Non-pigmented ciliary epithelial cell (primary cell): ENCODE measurements at regions not wholly inside any gene's neighbourhood (a gene's known extent, or its start where the extent isn't known, plus 50 kb on each side); places are given as distances from the start of the nearest gene placed in this dataset.

Source experiments
- DNase-seq: peaks from one replicate; pipeline ENCODE4 v3.0.0-alpha.2; 2010; ENCODE audit warnings: low read depth

- DNase-seq: no peak
Observed at GRCh38 chr5:38207343-38207742, 51.0 kb upstream of the EGFLAM start.

DNA sequence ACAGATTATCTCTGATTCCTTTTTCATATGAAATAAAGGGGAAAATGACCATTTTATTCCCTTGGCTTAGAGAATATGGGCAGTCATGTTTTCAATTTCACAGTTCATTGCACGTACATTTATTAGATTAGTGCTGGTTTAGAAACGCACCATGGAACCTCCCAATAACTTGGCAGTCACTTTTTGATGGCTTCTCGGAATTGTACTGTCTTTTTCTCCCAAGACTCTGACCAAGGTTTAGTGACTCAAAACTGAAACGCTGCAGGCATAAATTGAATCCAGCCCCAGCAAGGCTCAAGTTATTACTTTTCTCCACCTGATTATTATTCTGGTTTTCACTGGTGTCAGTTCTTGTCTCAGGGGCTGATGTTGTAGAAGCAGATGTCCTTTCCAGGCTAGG lies 55.6 kb upstream of the EGFLAM start:
- DNase-seq: no peak

DNA sequence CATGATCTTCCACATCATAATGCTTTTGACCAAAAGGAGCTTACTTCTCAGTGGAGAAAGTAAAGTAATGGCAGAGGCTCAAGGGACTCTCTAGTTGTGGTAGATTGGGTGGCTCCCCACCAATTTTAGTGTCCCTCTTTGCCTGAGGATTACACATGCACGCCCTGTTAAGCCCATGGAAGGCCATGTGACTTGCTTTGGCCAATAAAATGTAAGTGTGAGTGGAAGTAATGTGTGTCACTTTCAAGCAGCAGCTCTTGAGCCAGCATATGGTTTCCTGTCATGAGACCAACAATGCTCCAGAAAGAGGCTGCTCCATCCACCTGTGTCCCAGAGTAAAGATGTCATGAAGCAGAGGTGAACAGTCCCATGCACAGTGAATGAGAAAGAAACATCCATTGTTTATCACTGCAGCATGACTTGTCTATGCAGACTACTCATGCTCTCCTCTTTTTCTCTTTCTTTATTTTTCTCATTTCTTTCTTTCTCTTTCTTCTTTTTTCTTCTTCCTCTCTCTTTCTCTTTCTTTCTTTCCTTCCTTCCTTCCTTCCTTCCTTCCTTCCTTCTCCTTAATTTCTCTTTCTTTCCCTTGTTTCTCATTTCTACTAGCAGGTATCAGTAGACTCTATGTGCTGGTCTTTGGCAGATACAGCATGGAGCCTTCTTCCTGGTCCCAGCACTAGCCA lies 57.3 kb upstream of the EGFLAM start:
- DNase-seq: no peak

DNA sequence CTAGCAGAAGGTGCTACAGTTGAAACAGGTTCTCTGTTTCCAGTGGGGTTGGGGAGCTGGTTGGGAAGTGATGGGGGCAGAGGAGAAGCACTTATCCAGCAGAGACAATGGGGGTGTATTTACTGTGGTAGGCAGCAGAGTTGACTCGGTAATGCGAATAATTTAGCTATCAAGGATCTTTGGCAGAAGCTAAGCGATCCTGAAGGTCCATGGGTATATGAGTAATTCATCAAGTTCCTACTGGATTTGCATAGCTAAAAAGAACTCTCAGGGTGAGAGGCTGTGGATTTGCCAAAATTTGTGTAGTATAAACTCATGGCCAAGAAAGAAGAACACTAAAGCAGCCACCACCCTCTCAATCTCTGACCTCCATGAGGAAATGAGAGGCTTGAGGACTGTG lies 61.2 kb upstream of the EGFLAM start:
- no peak for DNase-seq

DNA sequence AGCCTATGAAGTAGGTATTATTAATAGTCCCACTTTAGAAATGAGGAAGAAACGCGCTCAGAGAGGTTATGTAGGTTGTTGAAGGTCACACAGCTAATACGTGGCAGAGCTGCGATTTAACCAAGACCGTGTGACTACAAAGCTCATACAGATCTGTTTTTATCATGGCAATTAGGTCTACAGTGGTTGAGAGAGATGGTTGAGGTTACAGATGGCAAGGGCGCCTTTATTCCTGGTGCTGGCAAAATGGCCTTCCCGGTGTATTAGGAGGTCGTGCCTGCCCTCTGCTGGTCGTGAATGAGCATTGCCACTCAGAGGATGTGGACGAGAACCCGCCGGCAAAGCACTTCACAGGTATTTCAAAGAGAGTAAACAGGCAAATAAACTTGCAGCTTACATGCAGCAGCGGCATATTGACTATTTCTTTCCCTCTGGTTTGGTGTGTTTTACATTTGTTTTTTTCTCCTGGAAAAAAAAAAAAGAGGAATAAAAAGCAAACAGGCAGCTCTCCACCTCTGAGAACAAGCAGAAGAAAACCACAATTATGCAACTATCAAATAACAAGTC lies 65.3 kb upstream of the EGFLAM start:
- peak; percentile 22 for DNase-seq

- no peak for DNase-seq
Observed at GRCh38 chr5:38191693-38192092, 66.7 kb upstream of the EGFLAM start.

DNA sequence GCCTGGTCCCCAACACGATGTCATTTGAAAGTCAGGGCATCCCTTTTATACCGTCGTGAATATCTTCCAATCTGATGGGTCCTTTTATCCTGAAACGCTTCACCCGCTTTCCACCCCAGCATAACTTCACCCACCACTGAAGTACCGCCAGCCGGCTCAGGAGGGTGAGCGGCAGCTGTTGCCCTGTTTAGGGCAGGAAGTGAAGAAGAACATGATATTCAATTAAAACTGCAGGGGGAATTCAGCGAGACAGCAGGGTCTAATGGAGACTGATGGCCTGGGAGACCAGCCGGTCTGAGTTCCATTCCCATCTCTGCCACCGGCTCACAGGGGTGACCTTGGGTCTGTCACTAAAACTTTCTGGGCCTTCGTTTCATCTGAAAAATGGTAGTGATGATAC lies 68.2 kb upstream of the EGFLAM start:
- DNase-seq: no peak

DNA sequence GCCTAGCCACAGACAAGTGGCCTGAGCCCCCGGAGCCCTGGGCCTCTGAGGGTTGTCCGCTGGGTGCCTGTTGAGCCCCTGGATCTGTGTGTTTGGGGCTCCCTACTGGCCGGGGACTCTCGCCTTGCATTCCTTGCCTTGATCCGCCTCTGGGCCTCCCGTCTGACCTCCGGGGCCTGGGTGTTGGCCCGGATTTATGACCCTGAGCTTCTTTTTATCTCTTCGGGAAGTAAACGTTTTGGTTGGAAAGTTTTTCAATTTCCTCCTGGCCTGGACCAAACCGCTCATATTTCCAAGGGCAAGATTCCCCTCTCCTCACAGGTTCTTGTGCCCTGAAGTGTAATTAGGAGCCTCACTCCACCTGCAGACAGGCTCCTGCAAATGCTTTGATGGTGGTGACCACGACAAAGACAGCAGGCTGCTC lies 69.3 kb upstream of the EGFLAM start:
- no peak for DNase-seq

DNA sequence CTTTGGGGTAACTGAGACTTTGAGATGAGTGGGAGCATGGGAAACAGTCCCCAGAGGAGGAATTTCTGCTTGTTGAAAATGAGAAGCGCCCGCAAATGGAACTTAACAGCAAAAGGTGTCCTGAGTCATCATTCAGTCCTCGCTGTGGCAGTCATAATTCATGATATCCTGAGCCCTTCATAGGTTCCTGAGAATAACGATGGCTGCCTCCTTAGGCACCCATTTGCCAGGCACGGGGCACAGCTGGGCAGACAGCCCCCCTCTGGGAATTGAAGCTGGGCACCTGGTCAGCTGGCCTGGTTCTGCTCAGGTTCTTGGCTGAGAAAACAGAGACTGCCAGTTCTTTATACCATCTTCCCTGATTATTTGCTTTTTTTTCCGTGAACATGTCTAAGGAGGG lies 69.8 kb upstream of the EGFLAM start:
- no peak for DNase-seq

DNA sequence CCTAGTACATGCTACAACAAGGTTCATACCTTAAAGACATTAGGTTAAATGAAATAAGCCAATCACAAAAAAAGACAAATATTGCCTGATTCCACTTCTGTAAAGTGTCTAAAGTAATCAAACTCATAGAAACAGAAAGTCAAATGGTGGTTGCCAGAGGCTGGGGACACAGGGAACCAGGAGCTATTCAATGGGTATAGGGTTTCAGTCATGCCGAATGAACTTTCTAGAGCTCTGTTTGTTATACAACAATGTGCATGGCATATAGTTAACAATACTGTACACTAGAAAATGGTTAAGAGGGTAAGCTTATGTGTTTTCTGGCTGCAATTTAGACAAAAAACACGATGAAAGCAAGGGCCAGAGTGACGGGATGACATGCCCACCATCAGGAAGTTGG lies 70.8 kb upstream of the EGFLAM start:
- DNase-seq: no peak

- no peak for DNase-seq
Observed at GRCh38 chr5:38184627-38185026, 73.7 kb upstream of the EGFLAM start.

DNA sequence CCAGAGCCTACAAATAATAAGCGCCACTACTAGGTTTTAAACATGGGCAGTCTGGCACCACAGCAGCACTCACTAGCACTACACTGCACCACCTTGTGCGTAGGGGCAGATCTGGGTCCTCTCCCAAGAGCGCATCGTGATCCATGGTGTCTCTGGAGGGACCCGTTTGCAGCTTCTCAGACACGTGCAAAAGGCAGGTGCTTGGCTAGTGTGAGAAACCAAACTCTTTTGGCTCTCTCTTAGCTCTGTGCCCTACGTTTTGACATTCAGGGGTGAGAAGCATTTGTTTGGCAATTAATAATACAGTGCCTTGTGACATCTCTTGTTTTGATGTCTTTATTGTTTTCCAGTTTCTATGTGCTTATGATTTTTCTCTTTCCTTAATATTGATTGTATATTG lies 75.4 kb upstream of the EGFLAM start:
- DNase-seq: no peak

DNA sequence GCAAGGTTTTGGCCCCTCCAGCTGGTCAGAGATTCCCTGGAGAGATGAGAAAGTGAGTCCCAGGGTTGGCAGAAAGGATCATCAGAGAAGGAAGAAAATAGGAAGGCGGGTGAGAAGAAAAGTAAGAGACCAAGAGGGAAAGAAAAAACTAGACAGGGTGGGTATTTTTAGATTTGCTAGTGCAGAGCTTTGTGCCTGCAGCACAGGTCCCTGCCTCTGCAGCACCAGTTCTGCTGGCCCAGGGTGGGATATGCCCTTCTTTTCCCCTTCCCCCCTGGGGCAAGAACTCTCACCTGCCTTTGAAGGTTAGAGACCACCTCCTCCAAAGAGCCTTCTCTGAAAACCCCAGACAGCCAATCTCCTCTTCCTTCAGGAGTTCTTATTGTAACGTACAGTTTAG lies 90.3 kb upstream of the EGFLAM start:
- DNase-seq: no peak

DNA sequence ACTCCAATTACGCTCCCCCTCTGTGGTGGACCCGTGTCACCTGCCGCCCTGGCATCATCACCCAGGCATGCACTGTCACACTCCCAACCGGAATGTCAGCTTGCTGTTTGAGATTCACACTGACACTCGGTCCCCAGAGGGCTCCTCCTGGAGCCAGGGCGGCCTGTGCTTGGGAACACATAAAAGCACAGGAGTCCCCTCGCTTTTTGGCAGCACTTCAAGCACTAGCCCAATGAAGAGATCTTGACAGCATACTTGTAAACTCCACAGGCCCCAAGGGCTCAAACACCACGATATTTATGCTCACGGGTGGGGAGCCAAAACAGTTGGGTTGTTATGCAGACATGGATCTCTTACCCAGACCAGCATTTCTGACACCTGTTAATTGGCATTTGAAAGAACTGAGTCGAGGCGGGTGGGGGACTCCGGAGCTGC lies 90.8 kb upstream of the EGFLAM start:
- no peak for DNase-seq

- no peak for DNase-seq
Observed at GRCh38 chr5:38166832-38167231, 91.5 kb upstream of the EGFLAM start.

- DNase-seq: no peak
Observed at GRCh38 chr5:38165435-38165834, 92.9 kb upstream of the EGFLAM start.

DNA sequence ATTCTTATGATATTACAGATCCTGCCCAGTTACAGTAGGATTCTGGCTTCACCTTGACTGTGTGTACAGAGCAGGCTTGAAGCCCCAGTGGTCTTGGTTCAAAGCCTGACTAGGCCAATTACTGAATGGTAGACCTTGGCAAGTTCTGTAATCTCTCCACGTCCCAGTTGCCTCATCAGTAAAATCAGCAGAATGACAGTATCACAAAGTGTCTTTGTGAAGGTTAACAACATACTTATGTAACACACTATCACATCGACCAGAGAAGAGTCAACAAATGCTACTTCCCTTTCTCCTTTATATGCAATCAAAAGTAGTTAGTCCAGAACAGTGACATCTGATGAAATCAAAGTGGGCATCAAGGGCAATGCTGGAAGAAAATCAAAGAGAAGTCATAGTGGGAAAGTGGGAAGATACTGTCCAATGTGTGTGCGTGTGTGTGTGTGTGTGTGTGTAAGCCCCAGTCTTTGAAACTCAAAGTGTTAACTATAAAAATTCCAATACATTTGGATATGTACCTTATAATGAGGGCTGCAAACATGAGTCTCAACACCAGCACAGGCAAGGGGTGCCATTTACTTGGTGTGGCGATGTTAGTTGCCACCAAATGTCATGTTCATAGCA lies 93.5 kb upstream of the EGFLAM start:
- DNase-seq: no peak

- DNase-seq: no peak
Observed at GRCh38 chr5:38163636-38164237, 94.6 kb upstream of the EGFLAM start.

DNA sequence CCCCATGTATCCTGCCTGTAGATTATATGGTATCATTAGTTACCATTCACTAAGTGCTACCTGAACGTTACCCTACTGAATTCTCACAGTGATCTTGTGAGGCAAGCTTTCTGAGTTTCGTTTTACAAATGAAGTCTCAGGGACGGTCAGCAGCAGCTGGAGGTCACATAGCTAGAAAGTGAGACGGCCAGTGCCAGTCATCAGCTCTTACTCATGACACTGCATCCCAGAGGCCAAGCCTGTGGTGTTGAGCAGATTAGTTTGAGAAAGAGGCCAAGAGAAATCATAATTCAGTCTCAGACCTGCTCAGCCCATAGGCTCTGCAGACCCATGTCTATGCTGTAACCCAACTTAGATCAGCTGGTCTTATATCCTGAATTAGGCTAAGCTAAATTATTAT lies 95.7 kb upstream of the EGFLAM start:
- no peak for DNase-seq

DNA sequence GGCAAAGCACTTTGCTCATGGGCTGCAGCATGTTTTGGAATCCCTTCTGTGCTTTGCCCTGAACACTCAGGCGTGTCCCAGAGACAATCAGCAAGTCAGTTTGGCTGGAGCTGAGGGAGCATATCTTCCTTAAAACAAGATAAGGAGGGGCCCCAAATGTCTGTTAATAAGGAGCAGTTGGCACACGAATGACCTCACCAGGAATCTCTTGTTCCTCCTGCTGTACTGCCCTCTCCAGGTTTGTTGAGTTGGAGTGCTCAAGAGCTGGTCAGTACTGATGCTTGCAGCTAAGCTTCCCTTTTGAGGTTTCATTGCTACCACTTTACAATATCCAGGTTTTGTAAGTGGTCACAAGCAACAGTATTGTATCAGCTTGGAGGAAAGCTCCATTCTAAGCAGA lies 101.3 kb upstream of the EGFLAM start:
- no peak for DNase-seq

DNA sequence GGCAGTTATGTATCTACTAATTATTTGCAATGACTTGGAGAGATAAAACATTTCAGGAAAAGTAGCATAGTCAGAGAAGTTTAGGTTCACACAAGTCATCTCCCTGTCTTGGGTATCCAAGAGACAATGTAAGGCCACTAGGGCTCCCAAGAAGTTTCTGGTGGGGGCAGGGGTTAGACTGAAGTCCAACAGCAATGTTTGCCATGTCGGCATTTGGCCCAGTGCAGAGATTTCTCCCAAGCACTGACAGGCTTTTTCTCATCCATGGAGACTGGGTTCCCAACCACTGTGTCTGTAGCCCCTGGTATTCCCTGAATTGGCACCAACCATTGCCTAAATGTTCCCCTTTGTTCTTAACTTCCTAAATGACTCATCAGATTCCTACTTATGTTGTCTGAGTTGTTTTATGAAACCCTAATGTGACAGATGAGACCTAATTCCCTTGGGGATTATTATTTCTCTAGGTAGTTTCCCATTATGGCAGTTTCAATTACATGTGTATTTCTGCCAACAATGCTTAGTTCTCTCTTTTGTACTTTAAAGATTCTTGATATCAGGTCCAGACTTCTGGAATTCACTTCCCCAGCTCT lies 103.6 kb upstream of the EGFLAM start:
- DNase-seq: no peak

- no peak for DNase-seq
Observed at GRCh38 chr5:38151878-38152277, 106.5 kb upstream of the EGFLAM start.

GRCh38 chr5:38149815-38150195 lies 108.6 kb upstream of the EGFLAM start:
- no peak for DNase-seq
